ENCODE measurements at regions not wholly inside any gene's neighbourhood (a gene's known extent, or its start where the extent isn't known, plus 50 kb on each side); places are given as distances from the start of the nearest gene placed in this dataset.

DNA sequence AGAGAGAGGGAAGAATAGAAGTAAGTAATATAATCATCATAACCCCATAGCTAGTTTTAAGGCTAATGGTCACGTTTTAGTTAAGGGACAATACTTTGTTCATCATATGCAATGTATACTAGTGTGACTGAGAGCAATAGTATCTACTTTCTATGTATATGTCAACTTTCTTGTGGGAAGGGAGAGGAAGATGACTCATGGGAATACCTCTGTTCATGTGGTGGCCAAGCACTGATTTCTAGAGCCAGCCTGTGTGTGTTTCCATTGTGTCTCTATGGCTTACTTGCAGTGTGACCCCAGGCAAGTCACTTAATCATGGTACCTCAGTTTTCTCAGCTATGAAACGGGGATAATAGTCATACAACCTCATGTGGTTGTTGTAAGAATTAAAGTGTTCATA is 639.6 kb downstream of the CETN3 start:
- H3K27ac ChIP-seq: no peak overlapping the region
- DNase-seq (ENCODE audit: low spot score): no peak
- H3K4me3 ChIP-seq: no peak overlapping the region
- TF ChIP-seq, protein P1, sequence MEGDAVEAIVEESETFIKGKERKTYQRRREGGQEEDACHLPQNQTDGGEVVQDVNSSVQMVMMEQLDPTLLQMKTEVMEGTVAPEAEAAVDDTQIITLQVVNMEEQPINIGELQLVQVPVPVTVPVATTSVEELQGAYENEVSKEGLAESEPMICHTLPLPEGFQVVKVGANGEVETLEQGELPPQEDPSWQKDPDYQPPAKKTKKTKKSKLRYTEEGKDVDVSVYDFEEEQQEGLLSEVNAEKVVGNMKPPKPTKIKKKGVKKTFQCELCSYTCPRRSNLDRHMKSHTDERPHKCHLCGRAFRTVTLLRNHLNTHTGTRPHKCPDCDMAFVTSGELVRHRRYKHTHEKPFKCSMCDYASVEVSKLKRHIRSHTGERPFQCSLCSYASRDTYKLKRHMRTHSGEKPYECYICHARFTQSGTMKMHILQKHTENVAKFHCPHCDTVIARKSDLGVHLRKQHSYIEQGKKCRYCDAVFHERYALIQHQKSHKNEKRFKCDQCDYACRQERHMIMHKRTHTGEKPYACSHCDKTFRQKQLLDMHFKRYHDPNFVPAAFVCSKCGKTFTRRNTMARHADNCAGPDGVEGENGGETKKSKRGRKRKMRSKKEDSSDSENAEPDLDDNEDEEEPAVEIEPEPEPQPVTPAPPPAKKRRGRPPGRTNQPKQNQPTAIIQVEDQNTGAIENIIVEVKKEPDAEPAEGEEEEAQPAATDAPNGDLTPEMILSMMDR (IDR thresholded peaks at IDR 0.05): no peak

DNA sequence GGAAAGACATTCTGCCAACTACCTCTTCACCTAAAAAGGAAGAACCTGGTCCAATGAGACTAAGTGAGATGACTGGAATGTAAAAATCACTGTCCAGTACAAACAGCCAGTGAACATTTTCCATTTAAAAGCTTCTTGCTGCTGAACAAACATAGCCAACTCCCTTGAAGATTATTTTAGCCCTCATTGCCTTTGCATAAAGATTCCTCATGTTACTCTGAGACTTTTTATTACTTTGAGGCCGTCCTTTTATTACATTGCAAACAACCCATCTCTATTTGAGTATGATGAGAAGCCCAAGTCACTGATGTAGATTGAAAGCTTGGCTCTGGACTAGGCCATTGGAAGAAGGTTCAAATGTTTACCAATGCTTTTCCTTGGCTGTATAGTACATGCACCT is 649.8 kb downstream of the CETN3 start:
- DNase-seq (ENCODE audit: low spot score): no peak
- TF ChIP-seq, protein P1 (IDR thresholded peaks at IDR 0.05): no peak
- Histone ChIP-seq H3K27ac (peak overlapping the region; percentile 29 to 75), H3K4me3 (no peak overlapping the region)

DNA sequence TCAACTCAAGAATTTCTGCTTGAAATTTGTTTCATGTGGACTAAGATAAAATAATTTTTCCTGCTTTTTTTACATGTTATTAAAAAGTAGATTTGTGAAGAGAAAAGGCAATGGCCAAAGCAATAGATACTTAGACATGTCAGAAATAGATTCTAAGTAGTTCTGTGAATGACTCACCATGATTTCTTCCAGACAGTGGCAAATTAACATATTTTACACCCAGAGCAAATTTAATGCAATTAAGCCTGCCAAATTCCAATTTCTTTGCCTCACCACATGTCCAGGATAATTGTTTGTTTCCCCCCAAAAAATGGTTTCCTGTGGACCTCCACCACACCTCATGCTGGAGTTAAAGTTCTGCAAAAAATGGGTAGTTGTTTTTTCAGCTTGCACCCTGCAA is 651.4 kb downstream of the CETN3 start:
- Histone ChIP-seq H3K27ac (no peak overlapping the region), H3K4me3 (no peak overlapping the region)
- TF ChIP-seq, protein P1 (IDR thresholded peaks at IDR 0.05): no peak
- DNase-seq (ENCODE audit: low spot score): no peak

DNA sequence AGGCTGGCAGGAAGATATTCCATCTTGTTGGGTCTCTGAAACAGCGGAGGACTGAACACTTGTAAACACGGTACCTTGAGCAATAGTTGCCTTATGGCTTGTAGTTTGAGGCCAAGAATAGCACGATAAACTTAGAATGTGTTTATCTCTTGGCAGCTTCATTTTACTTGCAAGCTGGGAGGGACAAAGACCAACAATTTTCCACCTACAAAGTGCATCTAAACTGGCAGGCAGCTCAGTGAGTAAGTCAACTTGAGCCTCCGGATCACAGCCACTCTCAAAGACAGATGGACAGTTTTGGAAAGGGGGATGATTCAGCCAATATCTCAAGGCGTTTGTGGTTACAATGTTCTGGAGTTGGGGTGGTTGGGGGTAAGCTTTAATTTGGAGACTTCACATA is 652.6 kb downstream of the CETN3 start:
- TF ChIP-seq, protein P1 (IDR thresholded peaks at IDR 0.05): no peak
- DNase-seq (ENCODE audit: low spot score): no peak
- peak overlapping the region; percentile 36 for H3K4me3 ChIP-seq
- peak overlapping the region in 1 of 2 donors; percentile 47 for H3K27ac ChIP-seq

DNA sequence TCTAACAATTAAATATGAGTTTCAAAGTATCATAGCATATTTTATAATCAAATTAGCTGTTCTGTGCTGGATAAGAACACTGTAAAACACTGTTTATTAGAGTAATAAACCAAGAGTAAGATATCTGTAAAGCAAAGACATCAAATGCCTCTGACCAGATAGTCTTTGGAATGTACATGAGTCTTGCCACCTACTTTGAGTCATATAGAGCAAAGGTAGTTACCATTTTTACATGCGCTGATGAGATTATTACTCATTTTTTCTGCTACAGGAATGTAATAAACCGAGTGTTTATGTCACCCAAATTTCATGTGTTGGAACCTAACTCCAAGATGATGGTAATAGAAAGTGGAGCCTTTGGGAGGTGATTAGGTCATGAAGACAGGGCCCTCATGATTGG is 654.5 kb downstream of the CETN3 start:
- DNase-seq (ENCODE audit: low spot score): no peak
- TF ChIP-seq, protein P1 (IDR thresholded peaks at IDR 0.05): no peak
- Histone ChIP-seq H3K27ac (no peak overlapping the region), H3K4me3 (no peak overlapping the region)

DNA sequence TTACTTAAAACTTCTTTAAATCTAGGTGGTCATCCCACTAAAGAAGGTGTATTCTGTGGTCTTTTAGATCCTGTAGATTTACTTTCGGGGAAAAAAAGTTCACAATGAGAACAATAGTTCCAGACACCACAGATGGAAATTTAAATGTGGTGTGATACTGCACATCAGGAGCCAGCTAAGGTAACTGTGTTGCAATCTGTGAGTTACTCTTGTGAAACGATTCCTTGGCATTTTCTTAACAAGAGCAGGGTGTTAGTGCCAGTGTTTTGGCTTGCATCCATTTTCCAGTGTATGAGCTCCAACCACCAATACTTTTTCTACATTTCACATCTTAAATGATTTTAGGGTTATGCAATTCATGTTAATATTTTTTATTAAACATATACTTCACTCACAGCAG is 674.5 kb downstream of the CETN3 start:
- no peak for DNase-seq (ENCODE audit: low spot score)
- H3K4me3 ChIP-seq: no peak overlapping the region
- TF ChIP-seq, protein P1 (IDR thresholded peaks at IDR 0.05): no peak
- H3K27ac ChIP-seq: no peak overlapping the region

DNA sequence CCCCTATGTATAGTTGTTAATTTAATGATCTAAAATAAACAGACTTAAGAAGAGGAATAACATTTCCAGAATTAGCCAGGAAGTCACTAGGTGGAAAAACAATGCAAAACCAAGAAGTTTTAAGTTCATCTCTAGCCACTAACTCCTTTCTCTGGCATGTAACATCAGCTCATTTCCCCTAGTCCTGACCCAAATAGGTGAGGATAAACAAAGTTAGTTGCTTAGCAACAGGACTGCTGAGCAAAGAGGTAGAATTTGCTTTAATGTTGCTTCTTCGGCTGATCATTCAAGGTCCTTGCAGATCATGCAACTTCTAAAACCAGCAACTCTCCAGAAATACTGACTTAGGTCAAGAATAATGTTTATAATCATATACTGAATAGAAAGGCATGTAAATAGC is 675.8 kb downstream of the CETN3 start:
- no peak overlapping the region for H3K27ac ChIP-seq
- no peak overlapping the region for H3K4me3 ChIP-seq
- no peak for DNase-seq (ENCODE audit: low spot score)
- TF ChIP-seq, protein P1 (IDR thresholded peaks at IDR 0.05): no peak
